Posterior vena cava (tissue), 2 donors: ENCODE measurements at regions not wholly inside any gene's neighbourhood (a gene's known extent, or its start where the extent isn't known, plus 50 kb on each side); places are given as distances from the start of the nearest gene placed in this dataset.

Experiments
- DNase-seq: peaks from one replicate; pipeline ENCODE4 v3.0.0-alpha.2; 2020; ENCODE audit warnings: low spot score
- intact Hi-C, 2 donors: fragments of 100-400 bp; cut with DNase I; formaldehyde crosslinking; loops; one replicate each; pipeline versions ENCODE4 v1.14.1 to v1.14.2; 2022 to 2023
- donor health status: DM: yes; HTN: yes; CAD: no.
- donor health status: DM: yes; HTN: yes; CAD: no.

DNA sequence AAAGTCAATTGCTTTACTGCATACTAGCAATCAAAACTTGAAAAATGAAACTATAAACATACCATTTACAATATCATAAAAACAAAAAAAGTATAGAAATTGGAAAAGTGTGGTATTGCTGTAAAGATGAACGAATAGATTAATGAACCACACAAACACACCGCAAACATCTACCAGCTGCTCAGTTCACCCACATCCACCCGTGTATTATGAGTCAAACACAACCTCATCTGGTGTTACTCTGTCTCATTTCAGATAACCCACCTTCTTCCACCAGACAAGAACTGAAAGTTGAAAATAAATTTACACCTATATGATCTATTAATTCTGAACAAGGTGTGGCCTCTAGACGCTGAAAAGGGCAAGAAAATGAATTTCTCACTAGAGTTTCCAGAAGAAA lies 53.3 kb downstream of the BLID start:
- DNase-seq = no peak
- intact Hi-C loops = no loop called here

DNA sequence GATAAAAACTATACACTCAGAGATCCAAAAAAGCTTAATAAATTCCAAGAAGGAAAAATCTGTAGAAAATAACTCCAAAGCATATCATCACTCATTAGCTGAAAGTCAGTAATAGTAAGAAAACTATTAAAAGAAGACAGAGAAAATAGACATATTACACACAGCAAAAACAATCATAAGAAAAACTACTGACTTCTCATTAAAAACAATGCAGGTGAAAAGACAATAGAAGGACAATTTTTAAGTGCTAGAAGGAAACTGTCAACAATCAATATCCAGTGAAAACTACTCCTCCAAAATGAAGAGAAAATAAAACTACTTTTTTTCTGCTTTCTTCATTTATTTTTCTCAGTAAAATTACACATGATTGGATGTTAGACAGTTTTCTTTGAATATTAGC lies 56.5 kb downstream of the BLID start:
- intact Hi-C loops = no loop called here
- DNase-seq = no peak

DNA sequence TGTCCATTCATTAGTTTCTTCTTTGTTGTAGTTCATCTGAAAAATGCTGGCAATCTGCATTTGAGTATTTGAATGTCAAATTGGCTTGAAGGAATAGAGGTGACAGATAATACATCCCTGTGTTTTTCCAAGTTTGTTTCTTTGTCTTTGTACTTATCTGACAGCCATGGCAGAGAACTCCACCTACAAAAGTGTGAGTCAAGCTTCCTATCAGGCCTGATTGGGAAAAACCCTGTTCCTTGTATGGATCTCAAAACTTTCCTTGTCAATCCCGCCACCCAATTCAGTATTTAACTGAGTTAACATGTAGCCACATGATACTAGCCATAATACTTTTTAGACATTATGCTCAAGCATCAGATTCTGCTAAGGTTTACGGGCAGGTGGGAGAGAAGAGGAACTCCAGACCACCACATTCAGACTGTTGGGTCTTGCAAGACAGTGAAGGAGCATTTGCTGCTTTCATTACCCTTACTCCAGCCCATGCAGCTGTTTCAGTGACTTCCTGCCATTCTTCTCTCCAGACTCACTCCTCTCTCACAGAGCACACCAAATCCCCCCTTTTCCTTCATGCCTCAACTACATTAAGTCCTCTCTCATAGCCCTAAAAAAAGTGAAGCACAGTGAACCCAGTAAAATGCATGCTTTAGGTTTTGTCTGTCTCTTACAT lies 65.9 kb downstream of the BLID start:
- intact Hi-C loops = no loop called here
- no peak for DNase-seq

DNA sequence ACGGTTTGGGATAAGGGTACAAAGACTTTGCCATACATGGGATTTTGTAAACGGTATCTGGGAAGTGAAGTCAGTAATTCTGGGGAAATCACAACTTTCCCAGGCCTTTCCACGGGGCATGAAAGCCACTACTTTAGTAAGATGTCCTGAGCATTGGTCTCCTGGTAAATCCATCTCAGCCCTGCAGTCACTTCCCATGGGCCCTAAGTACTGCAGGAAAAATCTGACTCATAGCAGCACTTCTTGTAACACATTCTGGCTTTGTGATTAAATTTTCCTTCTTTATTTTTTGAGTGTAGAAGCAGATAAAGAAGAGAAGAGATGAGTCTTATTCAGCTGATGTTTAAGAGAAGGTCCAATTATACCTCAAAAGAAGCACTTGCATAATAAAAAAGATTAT lies 67.6 kb downstream of the BLID start:
- intact Hi-C loops = no loop called here
- no peak for DNase-seq

DNA sequence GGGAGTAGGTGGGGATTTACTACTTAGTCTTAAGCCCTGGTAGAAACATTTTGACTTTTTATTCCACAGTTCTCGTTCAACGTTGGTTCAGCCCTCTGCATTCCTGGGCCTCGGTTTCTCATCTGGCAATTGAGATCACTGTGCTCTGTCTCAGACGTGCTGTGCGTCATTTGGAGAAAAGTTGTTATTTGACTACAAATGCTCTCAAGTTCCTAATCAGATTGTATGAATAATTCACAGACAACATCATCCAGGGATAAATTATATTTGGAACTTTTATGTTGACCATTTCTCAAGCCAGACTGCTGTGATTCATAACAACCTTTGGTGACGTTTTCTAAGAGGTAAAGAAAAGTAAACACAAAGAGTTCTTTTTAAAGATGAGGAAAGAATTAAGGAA lies 69.2 kb downstream of the BLID start:
- intact Hi-C loops = no loop called here
- no peak for DNase-seq

DNA sequence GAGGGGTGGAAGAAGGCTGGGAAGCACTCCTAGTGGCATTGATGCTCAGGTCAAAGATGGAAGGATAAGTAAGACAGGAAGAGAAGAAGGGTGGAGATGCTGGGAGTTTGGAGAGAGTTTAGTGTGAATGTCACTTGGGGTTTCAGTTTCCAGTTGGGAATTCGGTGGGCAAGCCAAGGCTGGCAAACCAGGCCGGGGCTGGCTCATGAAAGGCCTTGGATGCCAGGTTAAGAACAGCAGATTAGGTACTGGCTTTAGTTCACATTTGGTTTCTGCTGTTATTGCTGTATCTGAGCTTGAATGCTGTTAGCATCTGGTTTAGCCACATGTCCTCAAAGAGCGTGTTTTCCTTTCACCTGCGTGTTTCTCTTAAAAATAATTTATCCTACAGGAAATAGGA lies 69.6 kb downstream of the BLID start:
- intact Hi-C loops = no loop called here
- no peak for DNase-seq

DNA sequence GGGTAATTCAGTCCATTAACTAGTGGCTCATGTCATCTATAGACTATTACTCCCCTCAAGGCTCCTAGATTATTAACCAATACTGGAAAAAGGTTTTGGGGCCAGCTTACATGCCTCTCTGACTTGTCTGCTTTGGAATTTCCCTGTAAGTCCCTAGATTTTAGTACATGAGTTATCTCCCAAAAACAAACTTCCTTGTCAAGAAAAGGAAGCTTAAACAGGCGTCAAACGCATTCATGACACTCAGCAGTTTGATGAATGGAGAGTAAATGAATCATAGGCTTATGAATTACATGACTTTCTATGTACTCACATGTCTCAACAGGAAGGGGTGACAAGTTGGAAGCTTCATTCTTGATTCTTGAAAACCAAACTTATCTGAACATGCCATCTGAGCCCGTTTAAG lies 70.8 kb downstream of the BLID start:
- DNase-seq = no peak
- intact Hi-C loops = no loop called here

DNA sequence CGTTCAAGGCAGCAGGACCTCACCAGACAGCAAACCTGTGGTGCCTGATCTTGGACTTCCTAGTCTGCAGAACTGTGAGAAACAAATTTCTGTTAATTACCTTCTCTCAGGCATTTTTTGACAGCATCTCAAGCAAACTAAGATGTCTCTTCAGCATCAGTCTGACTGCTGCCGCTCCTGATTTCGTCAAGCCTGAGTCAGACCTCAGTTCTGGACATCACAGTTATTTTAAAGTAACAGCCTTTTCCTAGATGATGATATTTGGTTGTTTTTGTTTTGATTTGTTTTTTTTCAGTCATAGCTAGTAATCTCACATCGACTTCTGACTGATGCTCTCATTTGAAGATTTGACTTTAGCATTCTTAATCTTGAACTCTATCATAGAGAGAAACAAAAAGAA lies 71.9 kb downstream of the BLID start:
- no peak for DNase-seq
- intact Hi-C loops = no loop called here

DNA sequence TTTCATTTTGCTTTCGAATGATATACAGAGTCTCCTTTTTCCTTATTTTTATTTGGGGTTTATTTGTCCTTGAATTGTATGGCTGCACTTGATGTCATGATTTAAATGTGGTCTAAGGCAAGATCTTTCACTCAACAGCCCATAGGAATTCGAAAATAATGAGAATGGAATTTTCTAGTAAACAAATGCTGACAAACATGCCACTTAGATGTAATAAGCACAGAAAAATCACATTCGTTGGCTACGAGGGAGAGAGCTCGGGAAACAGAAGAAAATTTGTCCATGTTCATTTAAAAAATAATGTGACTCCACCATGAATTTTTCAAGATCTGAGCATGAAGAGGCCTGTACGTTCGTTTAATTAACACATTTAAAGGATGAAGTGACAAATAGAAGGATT lies 73.0 kb downstream of the BLID start:
- intact Hi-C loops = no loop called here
- DNase-seq = no peak

DNA sequence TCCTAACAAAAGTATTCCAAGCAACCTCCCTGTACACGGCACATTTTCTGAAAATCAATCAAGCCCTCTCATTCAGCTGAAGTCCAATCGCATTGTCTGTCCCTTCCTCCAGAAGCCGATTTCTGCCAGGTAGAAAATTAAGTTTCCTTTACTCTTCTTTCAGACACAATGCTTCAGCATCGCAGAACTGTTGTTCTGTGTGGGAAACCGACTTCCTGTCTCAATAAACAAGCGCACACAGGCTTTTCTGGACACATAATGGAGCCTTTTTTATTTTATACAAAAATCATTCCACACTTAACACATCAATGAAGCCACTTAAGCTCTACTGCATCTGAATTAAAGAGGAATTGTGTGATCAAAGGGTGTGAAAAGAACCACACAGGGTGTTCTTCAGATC lies 75.6 kb downstream of the BLID start:
- DNase-seq = no peak
- intact Hi-C loops = no loop called here

DNA sequence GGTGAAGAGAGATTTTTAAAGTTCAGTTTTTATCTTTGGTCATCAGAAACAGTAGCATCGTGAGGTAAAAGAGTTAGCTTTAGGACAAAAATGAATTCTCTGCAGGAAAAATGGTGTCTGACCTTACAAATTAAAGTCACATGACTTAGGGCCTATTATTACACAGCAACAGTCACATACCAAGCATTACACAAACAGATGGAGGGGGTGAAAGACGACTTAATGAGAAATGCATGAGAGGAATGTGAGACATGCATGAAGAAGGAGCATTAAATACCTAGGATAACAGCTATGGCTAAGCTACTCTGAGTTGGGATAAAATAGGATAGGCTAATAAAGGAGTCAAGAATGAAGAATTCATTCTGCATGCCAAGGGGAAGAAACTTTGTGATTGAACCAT lies 77.5 kb downstream of the BLID start:
- DNase-seq = no peak
- intact Hi-C loops = no loop called here

DNA sequence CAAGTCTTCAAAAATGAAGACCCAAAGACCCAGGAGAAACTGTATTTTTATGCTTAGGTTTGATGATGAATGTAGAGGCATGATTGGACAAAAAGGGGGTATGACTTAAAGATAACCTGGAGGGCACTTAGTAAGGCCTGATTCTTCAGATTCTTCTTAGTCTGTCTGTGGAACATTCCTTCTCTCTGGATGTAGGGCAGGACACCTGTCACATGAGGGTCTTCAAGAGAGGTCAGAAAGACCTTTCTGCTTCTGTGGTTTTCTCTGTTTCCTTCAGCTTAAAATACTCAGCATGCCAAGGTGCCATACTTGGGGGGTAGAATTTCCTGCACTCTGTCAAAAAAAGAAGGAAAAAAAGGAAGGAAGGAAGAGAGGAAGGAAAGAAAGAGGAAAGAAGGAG lies 78.1 kb downstream of the BLID start:
- no peak for DNase-seq
- intact Hi-C loops = no loop called here

DNA sequence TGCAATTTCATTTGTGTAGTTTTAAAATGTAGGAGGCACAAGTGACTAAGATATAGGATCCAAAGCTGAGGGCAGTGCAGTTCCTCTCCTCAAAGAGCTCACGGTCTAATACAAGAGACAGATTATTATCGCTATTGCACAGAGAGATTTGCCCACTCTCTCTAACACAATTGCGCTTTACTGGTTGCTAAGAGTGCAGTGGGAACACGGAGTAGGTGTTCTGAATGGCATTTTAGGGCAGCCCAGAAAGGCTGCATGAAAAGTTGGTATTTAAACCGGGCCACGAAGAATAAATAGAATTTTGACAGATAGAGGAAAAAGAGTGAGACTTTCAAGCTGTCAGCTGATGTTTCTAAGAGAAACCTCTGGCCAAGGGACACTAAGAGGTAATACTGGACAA lies 79.5 kb downstream of the BLID start:
- intact Hi-C loops = no loop called here
- no peak for DNase-seq

DNA sequence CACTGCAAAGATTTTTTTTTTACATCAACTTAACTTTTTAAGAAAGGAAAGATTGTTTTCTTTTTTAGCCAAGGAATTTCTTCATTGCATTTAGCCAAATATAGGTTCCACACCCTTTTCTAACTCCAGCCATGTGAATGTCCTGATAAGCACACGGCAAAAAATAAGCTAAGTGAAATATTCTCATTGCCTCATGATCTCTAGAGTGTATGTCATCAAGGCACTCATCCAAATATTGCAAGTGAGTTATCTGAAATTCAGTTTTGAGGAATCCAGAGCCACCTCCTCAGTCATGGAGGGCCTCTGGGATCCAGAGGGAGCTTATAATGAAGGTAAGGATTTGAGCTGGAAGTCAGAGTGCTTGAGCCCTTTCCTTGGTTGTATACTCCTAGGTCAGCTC lies 80.0 kb downstream of the BLID start:
- intact Hi-C loops = no loop called here
- DNase-seq = no peak

DNA sequence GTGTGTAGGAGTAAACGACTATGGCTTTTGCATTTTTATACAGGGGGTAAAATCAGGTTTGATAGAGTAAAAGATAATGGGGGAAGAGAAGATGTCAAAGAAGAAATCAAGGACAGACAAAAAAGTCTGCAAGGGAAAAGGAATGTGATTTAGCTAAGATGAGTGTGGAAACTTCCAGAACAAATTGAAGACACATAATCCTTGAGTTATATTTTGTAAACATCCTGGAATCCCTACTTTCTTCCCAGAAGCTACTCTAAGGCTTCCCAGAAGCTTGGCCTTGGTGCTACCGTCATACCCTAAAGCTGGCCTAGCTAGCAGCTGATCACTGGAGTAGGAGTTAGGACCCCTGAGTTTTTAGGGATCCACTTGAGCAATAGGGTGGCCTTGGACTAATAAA lies 82.4 kb downstream of the BLID start:
- intact Hi-C loops = no loop called here
- DNase-seq = no peak

DNA sequence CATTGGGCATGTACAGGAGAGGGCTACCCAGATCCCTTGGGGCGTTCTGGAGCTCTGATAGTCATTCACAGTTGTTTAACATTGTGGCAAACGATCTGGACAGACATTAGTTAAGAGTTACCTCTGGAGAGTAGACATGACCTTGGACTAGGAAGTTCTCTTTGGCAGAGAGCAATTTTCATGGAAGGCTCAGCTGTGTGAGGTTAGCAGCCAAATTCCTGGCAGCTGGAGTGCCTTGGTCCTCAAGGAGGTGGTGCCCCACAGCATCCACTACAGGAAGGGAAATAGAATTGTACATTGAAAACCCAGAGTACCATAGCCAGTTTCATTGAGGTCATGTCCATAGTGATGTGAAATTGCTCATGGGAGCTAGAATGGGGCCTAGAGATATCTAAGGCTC lies 82.8 kb downstream of the BLID start:
- no peak for DNase-seq
- intact Hi-C loops = no loop called here

DNA sequence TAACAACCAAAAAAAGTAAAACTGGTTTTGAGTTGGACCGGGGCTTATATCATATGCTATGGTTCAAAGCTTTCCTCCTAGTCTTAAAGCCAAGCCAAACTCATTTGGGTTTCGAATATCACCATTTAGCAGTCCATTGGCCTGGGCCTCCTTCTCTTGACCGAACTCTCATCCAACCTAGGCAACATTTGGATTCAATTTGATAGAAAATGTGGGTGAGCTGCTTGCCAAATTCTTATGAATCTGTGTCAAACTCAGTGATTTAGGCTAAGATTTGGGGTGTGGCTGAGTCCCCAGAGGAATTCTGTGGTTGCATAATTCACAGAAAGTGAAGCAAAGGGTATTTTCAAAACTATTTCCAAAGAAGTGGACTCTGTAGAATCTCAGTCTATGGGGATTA lies 83.7 kb downstream of the BLID start:
- intact Hi-C loops = no loop called here
- no peak for DNase-seq

DNA sequence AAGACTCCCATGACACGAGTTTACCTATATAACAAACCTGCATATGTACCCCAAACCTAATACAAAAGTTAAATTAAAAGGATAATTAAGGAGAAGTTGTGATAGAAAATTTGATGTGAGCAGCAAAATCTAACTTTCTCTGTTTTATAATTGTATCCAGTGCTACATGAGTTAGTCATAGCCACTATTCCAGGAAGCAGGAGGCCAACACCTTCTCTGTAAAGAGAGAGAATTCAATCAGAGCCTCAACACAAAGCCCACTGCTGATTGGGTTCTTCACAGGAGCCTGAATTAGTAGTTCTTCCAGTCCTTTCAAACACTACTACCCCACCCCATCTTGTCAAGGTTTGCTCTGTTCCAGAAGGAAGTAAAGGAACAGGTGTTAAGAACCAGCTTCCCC lies 84.2 kb downstream of the BLID start:
- intact Hi-C loops = no loop called here
- no peak for DNase-seq

DNA sequence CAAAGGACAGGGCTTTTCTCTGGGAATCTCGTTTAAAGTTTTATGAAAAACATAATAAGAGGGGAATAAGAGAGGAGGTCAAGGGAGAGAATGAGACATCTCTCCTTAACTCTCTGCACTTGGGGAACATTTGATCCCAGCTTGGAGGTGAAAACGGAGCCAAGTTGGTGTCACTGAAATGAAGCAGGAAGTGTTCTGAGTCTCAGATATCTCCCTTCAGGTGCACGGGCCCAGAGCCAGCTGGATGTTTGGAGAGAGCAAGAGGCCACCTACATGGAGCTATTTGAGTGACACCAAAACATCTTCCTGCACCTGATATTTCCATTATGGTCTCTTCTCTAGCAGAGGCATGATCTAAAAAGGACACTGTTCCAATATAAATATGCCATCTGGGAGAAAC lies 85.7 kb downstream of the BLID start:
- DNase-seq = no peak
- intact Hi-C loops = no loop called here

DNA sequence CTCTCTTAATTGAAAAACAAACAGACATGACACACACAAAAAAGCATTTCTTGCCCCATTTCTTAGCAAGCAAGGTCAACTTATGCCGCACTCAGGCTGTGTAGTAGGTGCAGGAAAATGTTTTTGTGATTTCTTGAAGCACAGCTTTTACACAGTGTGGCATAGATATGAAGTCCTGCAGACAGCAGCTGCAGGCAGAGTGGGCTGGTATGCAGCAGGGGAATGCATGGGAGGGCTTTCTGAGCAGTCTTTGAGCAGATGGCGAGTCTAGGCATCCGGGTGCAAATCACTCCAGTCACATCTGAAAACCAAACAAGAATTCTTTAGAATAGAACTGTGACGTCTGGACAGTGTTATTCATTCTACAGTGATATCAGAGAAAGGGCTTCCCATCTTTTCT lies 87.5 kb downstream of the BLID start:
- intact Hi-C loops = loop anchor here in 1 of 2 donors (10.0 kb wide), 1 partner anchor 76 kb away; no protein-coding TSS in a partner anchor
- DNase-seq = no peak

DNA sequence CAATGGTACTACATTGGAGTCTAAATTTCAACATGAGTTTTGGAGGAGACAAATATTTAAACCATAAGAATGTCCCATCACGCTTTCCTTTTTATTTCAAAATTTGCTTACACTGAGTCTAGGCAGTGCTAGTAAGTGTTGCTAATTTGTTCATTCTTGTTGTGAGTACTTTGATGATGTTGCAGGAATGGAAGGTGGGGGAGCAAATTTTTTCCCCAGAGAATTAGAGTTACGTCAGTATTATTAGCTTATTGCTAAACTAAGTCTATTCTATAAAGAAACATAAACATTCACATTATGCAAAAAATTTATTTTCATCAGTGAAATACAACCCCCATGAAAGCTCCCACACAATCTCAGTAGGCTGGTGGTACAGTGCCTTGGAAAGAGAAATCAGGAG lies 88.0 kb downstream of the BLID start:
- intact Hi-C loops = loop anchor here in 1 of 2 donors (10.0 kb wide), 1 partner anchor 77 kb away; no protein-coding TSS in a partner anchor

DNA sequence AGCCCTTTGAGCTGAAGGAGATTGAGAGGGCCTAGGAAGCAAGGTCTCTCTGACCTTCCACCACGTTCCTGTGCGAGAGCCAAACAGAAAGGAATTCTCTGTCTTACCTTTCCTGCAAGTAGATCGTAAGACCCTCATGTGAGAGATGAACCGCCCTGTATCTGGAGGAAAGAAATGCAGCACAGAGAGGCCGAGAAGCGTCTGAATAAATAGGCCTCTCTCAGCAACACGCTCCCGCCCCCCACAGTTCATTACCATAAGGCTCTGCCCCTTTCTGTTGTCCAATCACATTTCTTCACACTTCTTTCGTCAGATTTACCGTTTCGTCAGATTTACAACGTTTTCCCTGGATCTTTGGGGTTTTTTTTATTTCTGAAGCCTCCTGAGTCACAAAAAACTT lies 90.3 kb downstream of the BLID start:
- intact Hi-C loops = loop anchor here in 1 of 2 donors (10.0 kb wide), 1 partner anchor 79 kb away; no protein-coding TSS in a partner anchor
- no peak for DNase-seq

More for the DNA sequence above, 88.0 kb downstream of the BLID start:
- no peak for DNase-seq
